Fibroblast of the aortic adventitia (primary cell): ENCODE measurements at regions not wholly inside any gene's neighbourhood (a gene's known extent, or its start where the extent isn't known, plus 50 kb on each side); places are given as distances from the start of the nearest gene placed in this dataset.

Experiments
- DNase-seq: peaks from one replicate; pipeline ENCODE4 v3.0.0-alpha.2; 2010; ENCODE audit warnings: low read depth
- H3K4me3 ChIP-seq: 2 replicates; pipeline ENCODE4 v1.5.1; 2011; ENCODE audit warnings: low read depth, mild to moderate bottlenecking, control low read depth, low read length, moderate library complexity
- CTCF ChIP-seq: IDR thresholded peaks from 2 replicates; pipeline ENCODE4 v1.5.1; 2011; ENCODE audit warnings: mild to moderate bottlenecking, low read length, control low read depth, inconsistent platforms; ENCODE audit not compliant: insufficient read depth

- H3K4me3 ChIP-seq: no peak overlapping the region
- no peak for TF ChIP-seq CTCF
Observed at GRCh38 chr6:97621111-97621510, 338.1 kb upstream of the MMS22L start.

DNA sequence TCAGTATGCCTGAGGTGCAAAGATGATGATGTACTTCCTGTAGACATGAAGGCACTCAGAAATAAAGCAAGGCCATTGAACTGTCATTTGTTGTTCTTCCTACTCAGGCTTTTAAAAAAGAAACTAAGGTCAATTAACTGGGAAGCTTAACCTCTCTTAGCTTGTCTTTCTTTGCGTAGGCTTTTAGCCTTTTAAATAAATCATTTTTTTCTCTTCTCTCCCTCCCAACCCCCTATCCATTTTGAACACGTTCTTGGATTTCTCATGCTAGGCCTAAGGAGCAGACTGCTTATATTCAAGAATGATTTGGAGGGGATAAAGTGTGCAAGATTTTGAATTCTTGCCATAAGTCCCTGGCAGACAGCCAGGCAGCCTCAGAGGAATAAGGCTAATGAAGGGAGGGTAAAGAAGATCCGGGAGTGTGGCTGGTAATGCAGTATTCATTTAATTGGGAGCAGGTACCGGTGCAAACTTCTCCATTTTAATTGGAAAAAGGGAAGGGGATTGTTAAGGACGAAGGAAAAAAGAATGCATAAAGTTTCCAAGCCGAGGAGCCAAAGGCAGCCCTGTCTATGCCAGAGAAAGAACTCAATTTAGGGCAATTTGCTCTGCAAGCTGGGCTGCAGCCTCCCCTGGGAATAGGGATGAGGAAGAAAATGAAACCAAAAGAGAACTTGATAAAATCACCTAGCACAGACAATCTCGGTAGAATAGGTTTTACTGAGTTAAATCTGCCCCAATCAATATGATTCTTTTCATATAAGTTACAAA lies 343.8 kb upstream of the MMS22L start:
- peak; percentile 22 for DNase-seq

More at GRCh38 chr6:97621111-97621510, 338.1 kb upstream of the MMS22L start:
- DNase-seq: no peak

DNA sequence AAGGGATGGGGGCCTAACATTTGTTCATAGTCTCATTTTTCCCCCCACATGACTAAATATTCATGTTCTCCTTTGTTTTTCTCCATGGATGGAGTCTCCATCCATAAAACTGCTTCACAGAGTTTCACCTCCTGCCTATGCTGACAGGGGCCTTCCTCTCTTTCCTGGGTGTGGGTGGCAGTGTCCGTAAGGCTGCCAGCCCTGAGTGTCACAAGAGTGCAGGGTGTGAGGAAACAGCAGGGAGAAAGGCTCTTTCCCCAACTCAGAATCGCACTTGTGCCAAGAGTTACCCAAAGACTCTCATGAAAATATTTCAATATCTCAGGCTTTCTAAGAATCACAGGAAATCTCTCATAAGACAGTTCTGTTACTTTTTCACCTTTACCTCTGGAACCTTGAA lies 346.2 kb upstream of the MMS22L start:
- DNase-seq: no peak
- no peak for TF ChIP-seq CTCF

More for the DNA sequence above, 343.8 kb upstream of the MMS22L start:
- TF ChIP-seq CTCF: no peak
- H3K4me3 ChIP-seq: peak overlapping the region; percentile 36

DNA sequence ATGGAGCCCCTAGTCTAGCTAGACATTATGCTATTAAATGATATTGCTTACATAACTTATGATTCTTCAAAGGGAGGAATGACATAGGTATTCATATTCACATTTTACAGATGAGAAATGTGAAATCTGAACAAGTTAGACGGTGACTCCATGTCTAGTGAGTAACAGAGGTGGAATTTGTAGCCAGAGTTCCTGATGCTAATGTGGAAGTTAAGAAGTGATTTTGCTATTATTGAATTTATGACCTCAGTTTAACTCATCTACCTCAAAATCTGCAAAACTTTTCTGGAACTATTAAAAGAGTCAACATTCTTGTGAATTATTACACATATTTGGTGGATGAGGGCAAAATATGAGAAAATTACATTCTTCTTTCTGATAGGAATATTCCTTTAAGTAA lies 347.6 kb upstream of the MMS22L start:
- H3K4me3 ChIP-seq: no peak overlapping the region
- TF ChIP-seq CTCF: no peak
- peak; percentile 2 for DNase-seq

More for the DNA sequence above, 346.2 kb upstream of the MMS22L start:
- no peak overlapping the region for H3K4me3 ChIP-seq

GRCh38 chr6:97632341-97632740 lies 349.3 kb upstream of the MMS22L start:
- DNase-seq: no peak
- no peak overlapping the region for H3K4me3 ChIP-seq
- no peak for TF ChIP-seq CTCF

GRCh38 chr6:97639702-97640101 lies 356.7 kb upstream of the MMS22L start:
- no peak for DNase-seq
- H3K4me3 ChIP-seq: no peak overlapping the region
- no peak for TF ChIP-seq CTCF

DNA sequence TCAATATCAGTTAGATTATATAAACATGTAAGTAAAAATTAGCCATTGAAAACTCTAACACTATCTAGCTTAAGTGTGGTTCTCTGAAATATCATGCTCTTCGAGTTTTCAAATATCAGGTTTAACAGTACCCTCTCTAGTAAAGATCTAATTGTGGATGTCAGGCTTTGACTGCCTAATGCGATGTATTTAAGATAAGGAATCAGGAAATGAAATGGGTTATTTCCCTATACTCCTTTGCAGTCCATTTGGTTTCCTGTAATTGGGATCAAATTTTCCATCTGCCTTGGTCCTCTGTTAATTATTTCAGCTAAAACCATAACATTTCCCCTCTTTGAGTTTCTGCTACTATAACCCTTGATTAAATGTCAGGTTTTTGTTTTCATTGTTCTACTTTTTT lies 361.3 kb upstream of the MMS22L start:
- no peak for TF ChIP-seq CTCF
- no peak overlapping the region for H3K4me3 ChIP-seq
- DNase-seq: no peak
